Endothelial cell of umbilical vein (primary cell): ENCODE measurements at regions not wholly inside any gene's neighbourhood (a gene's known extent, or its start where the extent isn't known, plus 50 kb on each side); places are given as distances from the start of the nearest gene placed in this dataset.

Experiments
- BruUV-seq: library from RNA; stranded (reverse); fragments of 400-500 nt; replicated peaks from 2 replicates; lab custom pipeline; 2021; lab: Mats Ljungman, UMichigan
- CTCF ChIA-PET: fragments of 300-600, 350-600 bp; sonication (Branson Sonifier 250); formaldehyde crosslinking; loops from one replicate; lab custom pipeline; 2021; ENCODE audit warnings: antibody characterized with exemption, inconsistent platforms; lab: Charles Lee
- POLR2A ChIA-PET: fragments of 300-600, 350-600 bp; sonication (Branson Sonifier 250); formaldehyde crosslinking; loops from one replicate; lab custom pipeline; 2021; ENCODE audit warnings: antibody characterized with exemption, inconsistent platforms; lab: Charles Lee
- DNase-seq: peaks from one replicate; pipeline ENCODE4 v3.0.0-alpha.2; 2011; ENCODE audit warnings: low read depth, low spot score
- FAIRE-seq: peaks from 2 replicates; lab custom pipeline; 2011; peaks lifted over from hg19 to GRCh38; lab: Jason Lieb, UNC
- H2AFZ ChIP-seq: 2 replicates; pipeline ENCODE4 v1.6.0; 2012; ENCODE audit warnings: low read depth, low read length, control low read depth, inconsistent platforms
- H3K27ac ChIP-seq: 2 replicates; pipeline ENCODE4 v1.5.1; 2011; ENCODE audit warnings: low read depth, mild to moderate bottlenecking, control low read depth, low read length, moderate library complexity; ENCODE audit not compliant: insufficient read depth
- H3K27me3 ChIP-seq, 2 experiments: 2 replicates each; pipeline versions ENCODE4 v1.6.0 to v1.6.1; 2011; ENCODE audit warnings: low read length in 2 of 2, mixed read lengths in 1 of 2; ENCODE audit not compliant: control insufficient read depth in 2 of 2, insufficient read depth in 2 of 2
- H3K36me3 ChIP-seq, 2 experiments: 2 replicates in 1 of 2; 3 replicates in 1 of 2; pipeline ENCODE4 v1.5.1; 2011; ENCODE audit warnings: low read length in 2 of 2, mild to moderate bottlenecking in 1 of 2, moderate library complexity in 1 of 2; ENCODE audit not compliant: control insufficient read depth in 2 of 2, insufficient read depth in 2 of 2; ENCODE audit errors: extremely low read depth in 1 of 2
- H3K4me1 ChIP-seq: 3 replicates; pipeline ENCODE4 v1.5.1; 2011; ENCODE audit warnings: mild to moderate bottlenecking, low read length; ENCODE audit not compliant: control insufficient read depth, insufficient read depth; ENCODE audit errors: extremely low read depth
- H3K4me2 ChIP-seq: 2 replicates; pipeline ENCODE4 v1.6.1; 2011; ENCODE audit warnings: low read length, control low read depth, mixed read lengths; ENCODE audit not compliant: insufficient read depth
- H3K4me3 ChIP-seq, 3 experiments: fragments of 200-600 bp in 1 of 3; sonication (generic), shearing (Covaris generic) in 1 of 3; replicated peaks in 1 of 3; 2 replicates each; pipeline ENCODE4 v1.5.1; 2011 to 2016; ENCODE audit warnings: control low read depth in 3 of 3, low read length in 3 of 3, mild to moderate bottlenecking in 2 of 3, inconsistent platforms in 1 of 3, low read depth in 1 of 3, moderate library complexity in 1 of 3; ENCODE audit not compliant: insufficient read depth in 1 of 3
- H3K79me2 ChIP-seq: 2 replicates; pipeline ENCODE4 v1.6.0; 2012; ENCODE audit warnings: low read length, inconsistent platforms; ENCODE audit not compliant: control insufficient read depth, insufficient read depth
- H3K9ac ChIP-seq: replicated peaks from 2 replicates; pipeline ENCODE3; 2011; ENCODE audit warnings: low read length, control low read depth; ENCODE audit not compliant: insufficient read depth; ENCODE audit errors: extremely low read depth
- H3K9me1 ChIP-seq: replicated peaks from 3 replicates; pipeline ENCODE4 v1.6.0; 2011; ENCODE audit warnings: mild to moderate bottlenecking, low read length; ENCODE audit not compliant: control insufficient read depth, insufficient read depth; ENCODE audit errors: extremely low read depth
- H3K9me3 ChIP-seq: replicated peaks from 2 replicates; pipeline ENCODE4 v1.5.1; 2012; ENCODE audit warnings: low read length, inconsistent platforms; ENCODE audit not compliant: control insufficient read depth, insufficient read depth
- H4K20me1 ChIP-seq: replicated peaks from 2 replicates; pipeline ENCODE3; 2011; ENCODE audit warnings: mild to moderate bottlenecking, low read length; ENCODE audit not compliant: control insufficient read depth, insufficient read depth; ENCODE audit errors: extremely low read depth
- CTCF ChIP-seq, 2 donors: IDR thresholded peaks; 1 replicate in 1 of 2; 2 replicates in 1 of 2; pipeline ENCODE4 v1.5.1; 2011; ENCODE audit warnings: low read length in 2 of 2, mild to moderate bottlenecking in 2 of 2, moderate library complexity in 2 of 2, control low read depth in 1 of 2, inconsistent platforms in 1 of 2, low read depth in 1 of 2; ENCODE audit not compliant: insufficient read depth in 1 of 2; ENCODE audit errors: extremely low read depth in 1 of 2
- FOS ChIP-seq: IDR thresholded peaks from 2 replicates; pipeline ENCODE4 v1.6.1; 2011; ENCODE audit warnings: mild to moderate bottlenecking, low read length, moderate library complexity, borderline replicate concordance; ENCODE audit not compliant: insufficient read depth
- GATA2 ChIP-seq: IDR thresholded peaks from 2 replicates; pipeline ENCODE4 v1.7.0; 2011; ENCODE audit warnings: low read depth, mild to moderate bottlenecking, moderate library complexity, mixed read lengths, low read length; ENCODE audit not compliant: insufficient read length, insufficient read depth
- MAX ChIP-seq: IDR thresholded peaks from 2 replicates; pipeline ENCODE4 v1.6.1; 2011; ENCODE audit not compliant: insufficient read depth, insufficient read length
- MYC ChIP-seq: IDR thresholded peaks from one replicate; pipeline ENCODE4 v1.6.1; 2011; ENCODE audit warnings: mild to moderate bottlenecking, low read depth, low read length
- POLR2A ChIP-seq: IDR thresholded peaks from 2 replicates; pipeline ENCODE4 v1.6.1; 2012; ENCODE audit warnings: low read depth, mild to moderate bottlenecking, control low read depth, low read length
- POLR2AphosphoS5 ChIP-seq: IDR thresholded peaks from 2 replicates; pipeline ENCODE4 v1.6.1; 2012; ENCODE audit warnings: low read depth, mild to moderate bottlenecking, control low read depth, low read length, moderate library complexity; ENCODE audit not compliant: insufficient read depth
- dilution Hi-C: fragments of 300-500 bp; cut with MboI; formaldehyde crosslinking; loops from one replicate; pipeline ENCODE4 v1.15.0; 2019; ENCODE audit warnings: low sequenced_read_pairs; ENCODE audit not compliant: extremely low pct_ligation_motif_present
- intact Hi-C: fragments of 100-400 bp; cut with micrococcal nuclease; formaldehyde crosslinking; loops from one replicate; pipeline ENCODE4 v1.10.0; 2022

DNA sequence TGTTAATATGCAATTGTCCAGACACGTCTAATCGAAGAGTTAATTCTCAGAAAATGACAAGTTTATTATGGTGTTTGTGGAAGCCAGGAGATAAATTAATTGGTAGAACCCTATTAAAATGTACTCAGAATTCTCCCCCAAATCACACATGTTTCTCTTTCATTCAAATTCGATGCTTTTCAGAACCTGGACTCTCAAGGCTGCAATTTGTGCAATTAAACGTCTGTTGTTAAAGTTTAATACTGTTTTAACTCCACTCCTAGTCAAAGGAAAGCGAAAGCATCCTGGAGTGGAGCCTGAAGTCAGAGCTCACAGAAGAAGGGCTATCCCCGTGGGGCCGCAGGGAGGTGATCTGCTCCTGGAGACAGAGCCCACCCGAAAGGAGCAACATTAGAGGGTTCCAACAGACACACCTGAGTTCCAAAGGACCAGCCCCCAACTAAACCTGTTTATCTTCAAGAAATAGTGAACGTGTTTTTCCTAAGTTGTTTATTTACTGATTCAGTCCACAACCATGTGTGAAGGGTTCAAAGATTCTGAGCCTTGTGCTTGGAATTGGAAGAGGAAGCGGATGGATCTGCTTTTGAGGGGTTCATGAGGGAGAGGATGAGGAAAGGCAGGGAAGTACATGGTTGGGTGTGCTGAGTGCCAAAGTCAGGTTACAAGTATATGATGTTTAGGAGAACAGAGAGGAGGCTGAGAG lies 68.0 kb upstream of the AKT3 start:
- TSS peak; percentile 99 for BruUV-seq
- DNase-seq (no peak), FAIRE-seq (peak; percentile 24)
- CTCF ChIA-PET: interaction anchor here (1.0 to 1.5 kb wide), 4 partner anchors 9 to 382 kb away, joined by 4 to 12 read pairs (median 4); no protein-coding TSS in a partner anchor
- H3K36me3 ChIP-seq: no peaks in the 10 kb centered on the region
- H3K9me3 ChIP-seq: no peaks in the 10 kb centered on the region
- peak overlapping the region; percentile 35 for H2AFZ ChIP-seq
- no peak for TF ChIP-seq MYC
- TF ChIP-seq POLR2A: no peak
- TF ChIP-seq GATA2: no peak
- TF ChIP-seq FOS: no peak
- no peak for TF ChIP-seq MAX
- no peak for TF ChIP-seq CTCF (IDR thresholded peaks at IDR 0.05; ENCODE audit: extremely low read depth in 1 of 2, insufficient read depth in 1 of 2, low read depth in 1 of 2, low read length in 2 of 2)
- no peak for TF ChIP-seq POLR2AphosphoS5
- peak overlapping the region; percentile 0 to 42 (median 17) for H3K4me3 ChIP-seq
- intact Hi-C loops (loop anchor here (1.0 to 2.0 kb wide), 5 partner anchors 8 to 247 kb away; partner anchors contain the start of gene AKT3), dilution Hi-C loops (no loop called here)
- H3K27me3 ChIP-seq: no peaks in the 10 kb centered on the region
- H3K9ac ChIP-seq: peak overlapping the region; percentile 76
- H3K9me1 ChIP-seq: no peaks in the 10 kb centered on the region
- H3K4me1 ChIP-seq: peaks cover 18% of the 10 kb centered on the region
- POLR2A ChIA-PET: interaction anchor here (1.0 to 2.0 kb wide), 2 partner anchors 9 to 130 kb away, joined by 5 to 10 read pairs; no protein-coding TSS in a partner anchor
- H3K4me2 ChIP-seq: peak overlapping the region; percentile 85
- H3K27ac ChIP-seq: peak overlapping the region; percentile 82
- no peaks in the 10 kb centered on the region for H4K20me1 ChIP-seq
- no peaks in the 10 kb centered on the region for H3K79me2 ChIP-seq
